ENCODE measurements at regions not wholly inside any gene's neighbourhood (a gene's known extent, or its start where the extent isn't known, plus 50 kb on each side); places are given as distances from the start of the nearest gene placed in this dataset.
"Not testable (repeated sequence)": the region's sequence is repeated elsewhere in the genome, so short reads cannot be mapped to it uniquely, and the experiment has no call there.

- no peak for DNase-seq
- CTCF ChIA-PET: no interaction called here
- Mint-ChIP-seq H3K36me3 (peaks cover 55% of the 10 kb centered on the region), H3K27ac (no peak overlapping the region), H3K4me1 (no peaks in the 10 kb centered on the region), H3K27me3 (no peaks in the 10 kb centered on the region), H3K9me3 (no peaks in the 10 kb centered on the region), H3K4me3 (no peak overlapping the region)
Observed at GRCh38 chr1:198848206-198848605, 209.4 kb downstream of the PTPRC start.

- H3K9me3 Mint-ChIP-seq: no peaks in the 10 kb centered on the region
- H3K27me3 Mint-ChIP-seq: no peaks in the 10 kb centered on the region
- no peak overlapping the region for H3K27ac Mint-ChIP-seq
- CTCF ChIA-PET: no interaction called here
- DNase-seq: no peak
- H3K4me3 Mint-ChIP-seq: no peak overlapping the region
- H3K4me1 Mint-ChIP-seq: no peaks in the 10 kb centered on the region
- H3K36me3 Mint-ChIP-seq: peaks cover 57% of the 10 kb centered on the region
Observed at GRCh38 chr1:198848649-198849048, 209.8 kb downstream of the PTPRC start.

GRCh38 chr1:198849093-198849492 is 210.3 kb downstream of the PTPRC start:
- CTCF ChIA-PET: no interaction called here
- Mint-ChIP-seq H3K27ac (no peak overlapping the region), H3K4me3 (no peak overlapping the region), H3K27me3 (no peaks in the 10 kb centered on the region), H3K9me3 (no peaks in the 10 kb centered on the region), H3K4me1 (no peaks in the 10 kb centered on the region), H3K36me3 (peaks cover 62% of the 10 kb centered on the region)
- no peak for DNase-seq

- no peak overlapping the region for H3K4me3 Mint-ChIP-seq
- no peaks in the 10 kb centered on the region for H3K9me3 Mint-ChIP-seq
- H3K4me1 Mint-ChIP-seq: no peaks in the 10 kb centered on the region
- H3K27ac Mint-ChIP-seq: no peak overlapping the region
- no peak for DNase-seq
- peaks cover 65% of the 10 kb centered on the region for H3K36me3 Mint-ChIP-seq
- no peaks in the 10 kb centered on the region for H3K27me3 Mint-ChIP-seq
- CTCF ChIA-PET: no interaction called here
Observed at GRCh38 chr1:198850196-198850595, 211.4 kb downstream of the PTPRC start.

- H3K9me3 Mint-ChIP-seq, H3K27me3 Mint-ChIP-seq, H3K4me1 Mint-ChIP-seq, DNase-seq, H3K4me3 Mint-ChIP-seq, H3K27ac Mint-ChIP-seq, CTCF ChIA-PET: not testable (repeated sequence)
- H3K36me3 Mint-ChIP-seq: peaks cover 60% of the 10 kb centered on the region
Observed at GRCh38 chr1:198850966-198851365, 212.1 kb downstream of the PTPRC start.

- H3K27ac Mint-ChIP-seq: no peak overlapping the region
- peaks cover 47% of the 10 kb centered on the region for H3K36me3 Mint-ChIP-seq
- no peaks in the 10 kb centered on the region for H3K9me3 Mint-ChIP-seq
- H3K4me3 Mint-ChIP-seq: no peak overlapping the region
- CTCF ChIA-PET: interaction anchor here (1.2 to 2.0 kb wide), 2 partner anchors 17 to 256 kb away, joined by 3 to 5 read pairs; no protein-coding TSS in a partner anchor
- DNase-seq: no peak
- H3K4me1 Mint-ChIP-seq: no peaks in the 10 kb centered on the region
- no peaks in the 10 kb centered on the region for H3K27me3 Mint-ChIP-seq
Observed at GRCh38 chr1:198856601-198857000, 217.8 kb downstream of the PTPRC start.

- Mint-ChIP-seq H3K4me3 (no peak overlapping the region), H3K9me3 (no peaks in the 10 kb centered on the region), H3K27ac (no peak overlapping the region), H3K4me1 (no peaks in the 10 kb centered on the region), H3K36me3 (peaks cover 47% of the 10 kb centered on the region), H3K27me3 (no peaks in the 10 kb centered on the region)
- CTCF ChIA-PET: interaction anchor here (1.2 to 2.0 kb wide), 2 partner anchors 16 to 255 kb away, joined by 3 to 5 read pairs; no protein-coding TSS in a partner anchor
- no peak for DNase-seq
Observed at GRCh38 chr1:198858033-198858432, 219.2 kb downstream of the PTPRC start.

- Mint-ChIP-seq H3K36me3 (peaks cover 38% of the 10 kb centered on the region), H3K4me3 (no peak overlapping the region), H3K9me3 (no peaks in the 10 kb centered on the region), H3K4me1 (no peaks in the 10 kb centered on the region), H3K27ac (no peak overlapping the region), H3K27me3 (no peaks in the 10 kb centered on the region)
- no peak for DNase-seq
- CTCF ChIA-PET: no interaction called here
Observed at GRCh38 chr1:198860371-198860770, 221.5 kb downstream of the PTPRC start.

GRCh38 chr1:198861636-198862035 is 222.8 kb downstream of the PTPRC start:
- DNase-seq: no peak
- Mint-ChIP-seq H3K36me3 (peaks cover 31% of the 10 kb centered on the region), H3K4me1 (no peaks in the 10 kb centered on the region), H3K27ac (no peak overlapping the region), H3K27me3 (no peaks in the 10 kb centered on the region), H3K4me3 (no peak overlapping the region), H3K9me3 (no peaks in the 10 kb centered on the region)
- CTCF ChIA-PET: no interaction called here

- no peak overlapping the region for H3K27ac Mint-ChIP-seq
- CTCF ChIA-PET: interaction anchor here (0.6 to 1.3 kb wide), 2 partner anchors 17 to 248 kb away, joined by 3 to 4 read pairs; no protein-coding TSS in a partner anchor
- H3K36me3 Mint-ChIP-seq: peaks cover 17% of the 10 kb centered on the region
- no peak overlapping the region for H3K4me3 Mint-ChIP-seq
- H3K9me3 Mint-ChIP-seq: no peaks in the 10 kb centered on the region
- H3K4me1 Mint-ChIP-seq: no peaks in the 10 kb centered on the region
- no peaks in the 10 kb centered on the region for H3K27me3 Mint-ChIP-seq
- no peak for DNase-seq
Observed at GRCh38 chr1:198864695-198865094, 225.9 kb downstream of the PTPRC start.

GRCh38 chr1:198865319-198865718 is 226.5 kb downstream of the PTPRC start:
- Mint-ChIP-seq H3K4me3 (no peak overlapping the region), H3K27me3 (no peaks in the 10 kb centered on the region), H3K27ac (no peak overlapping the region), H3K9me3 (no peaks in the 10 kb centered on the region), H3K4me1 (no peaks in the 10 kb centered on the region), H3K36me3 (peaks cover 15% of the 10 kb centered on the region)
- CTCF ChIA-PET: interaction anchor here (0.6 kb wide), 1 partner anchor 18 kb away, joined by 3 read pairs; no protein-coding TSS in a partner anchor
- no peak for DNase-seq

- Mint-ChIP-seq H3K36me3 (peaks cover 26% of the 10 kb centered on the region), H3K27ac (no peak overlapping the region), H3K27me3 (no peaks in the 10 kb centered on the region), H3K4me3 (no peak overlapping the region), H3K9me3 (peaks cover 4% of the 10 kb centered on the region), H3K4me1 (no peaks in the 10 kb centered on the region)
- no peak for DNase-seq
- CTCF ChIA-PET: no interaction called here
Observed at GRCh38 chr1:198867182-198867581, 228.3 kb downstream of the PTPRC start.

- Mint-ChIP-seq H3K4me3 (no peak overlapping the region), H3K4me1 (peaks cover 3% of the 10 kb centered on the region), H3K27me3 (no peaks in the 10 kb centered on the region)
Observed at GRCh38 chr1:198873696-198874230, 234.9 kb downstream of the PTPRC start.

GRCh38 chr1:198876371-198876871 is 237.6 kb downstream of the PTPRC start:
- no peak overlapping the region for H3K27ac Mint-ChIP-seq
- H3K9me3 Mint-ChIP-seq: peaks cover 2% of the 10 kb centered on the region
- H3K4me3 Mint-ChIP-seq: no peak overlapping the region
- CTCF ChIA-PET: no interaction called here
- H3K36me3 Mint-ChIP-seq: peaks cover 65% of the 10 kb centered on the region
- H3K27me3 Mint-ChIP-seq: no peaks in the 10 kb centered on the region
- DNase-seq: no peak
- peaks cover 12% of the 10 kb centered on the region for H3K4me1 Mint-ChIP-seq

More at GRCh38 chr1:198873696-198874230, 234.9 kb downstream of the PTPRC start:
- DNase-seq: no peak
- peaks cover 54% of the 10 kb centered on the region for H3K36me3 Mint-ChIP-seq
- CTCF ChIA-PET: interaction anchor here (0.8 kb wide), 1 partner anchor 17 kb away, joined by 3 read pairs; no protein-coding TSS in a partner anchor
- peaks cover 4% of the 10 kb centered on the region for H3K9me3 Mint-ChIP-seq
- no peak overlapping the region for H3K27ac Mint-ChIP-seq

- CTCF ChIA-PET: no interaction called here
- no peaks in the 10 kb centered on the region for H3K9me3 Mint-ChIP-seq
- no peak overlapping the region for H3K27ac Mint-ChIP-seq
- H3K4me1 Mint-ChIP-seq: peaks cover 10% of the 10 kb centered on the region
- H3K36me3 Mint-ChIP-seq: peaks cover 55% of the 10 kb centered on the region
- H3K27me3 Mint-ChIP-seq: no peaks in the 10 kb centered on the region
- no peak for DNase-seq
- H3K4me3 Mint-ChIP-seq: no peak overlapping the region
Observed at GRCh38 chr1:198878566-198878965, 239.7 kb downstream of the PTPRC start.
